ENCODE measurements at regions not wholly inside any gene's neighbourhood (a gene's known extent, or its start where the extent isn't known, plus 50 kb on each side); places are given as distances from the start of the nearest gene placed in this dataset.

- no peak for DNase-seq (ENCODE audit: low read depth, low spot score)
Observed at GRCh38 chr11:115709297-115709696, 205.1 kb upstream of the CADM1 start.

- no peak for DNase-seq (ENCODE audit: low read depth, low spot score)
Observed at GRCh38 chr11:115707180-115707905, 203.1 kb upstream of the CADM1 start.

GRCh38 chr11:115706626-115707135 lies 202.5 kb upstream of the CADM1 start:
- DNase-seq (ENCODE audit: low read depth, low spot score): no peak

GRCh38 chr11:115705200-115705599 lies 201.0 kb upstream of the CADM1 start:
- DNase-seq (ENCODE audit: low read depth, low spot score): no peak

GRCh38 chr11:115700981-115701875 lies 197.0 kb upstream of the CADM1 start:
- peak; percentile 24 for DNase-seq (ENCODE audit: low read depth, low spot score)

- no peak for DNase-seq (ENCODE audit: low read depth, low spot score)
Observed at GRCh38 chr11:115700496-115700895, 196.3 kb upstream of the CADM1 start.

GRCh38 chr11:115699733-115700132 lies 195.5 kb upstream of the CADM1 start:
- DNase-seq (ENCODE audit: low read depth, low spot score): no peak

- DNase-seq (ENCODE audit: low read depth, low spot score): no peak
Observed at GRCh38 chr11:115699326-115699725, 195.1 kb upstream of the CADM1 start.

- DNase-seq (ENCODE audit: low read depth, low spot score): no peak
Observed at GRCh38 chr11:115698243-115698642, 194.0 kb upstream of the CADM1 start.

GRCh38 chr11:115696563-115696962 lies 192.3 kb upstream of the CADM1 start:
- DNase-seq (ENCODE audit: low read depth, low spot score): no peak

GRCh38 chr11:115695677-115696364 lies 191.6 kb upstream of the CADM1 start:
- DNase-seq (ENCODE audit: low read depth, low spot score): no peak

GRCh38 chr11:115693002-115693401 lies 188.8 kb upstream of the CADM1 start:
- DNase-seq (ENCODE audit: low read depth, low spot score): no peak

- DNase-seq (ENCODE audit: low read depth, low spot score): no peak
Observed at GRCh38 chr11:115691030-115691429, 186.8 kb upstream of the CADM1 start.

GRCh38 chr11:115687934-115688333 lies 183.7 kb upstream of the CADM1 start:
- no peak for DNase-seq (ENCODE audit: low read depth, low spot score)

- DNase-seq (ENCODE audit: low read depth, low spot score): no peak
Observed at GRCh38 chr11:115684699-115685098, 180.5 kb upstream of the CADM1 start.

- no peak for DNase-seq (ENCODE audit: low read depth, low spot score)
Observed at GRCh38 chr11:115684135-115684534, 179.9 kb upstream of the CADM1 start.

- DNase-seq (ENCODE audit: low read depth, low spot score): no peak
Observed at GRCh38 chr11:115682888-115683287, 178.7 kb upstream of the CADM1 start.

- DNase-seq (ENCODE audit: low read depth, low spot score): no peak
Observed at GRCh38 chr11:115682101-115682500, 177.9 kb upstream of the CADM1 start.

GRCh38 chr11:115679945-115680344 lies 175.7 kb upstream of the CADM1 start:
- no peak for DNase-seq (ENCODE audit: low read depth, low spot score)

GRCh38 chr11:115678942-115679341 lies 174.7 kb upstream of the CADM1 start:
- peak; percentile 78 for DNase-seq (ENCODE audit: low read depth, low spot score)

GRCh38 chr11:115677190-115677589 lies 173.0 kb upstream of the CADM1 start:
- no peak for DNase-seq (ENCODE audit: low read depth, low spot score)

- no peak for DNase-seq (ENCODE audit: low read depth, low spot score)
Observed at GRCh38 chr11:115676768-115677167, 172.6 kb upstream of the CADM1 start.
